MCF 10A (cell line): ENCODE measurements at regions not wholly inside any gene's neighbourhood (a gene's known extent, or its start where the extent isn't known, plus 50 kb on each side); places are given as distances from the start of the nearest gene placed in this dataset.

Experiments used
- BruUV-seq: library from RNA; stranded (reverse); fragments of 400-500 nt; replicated peaks from 2 replicates; lab custom pipeline; 2021; lab: Mats Ljungman, UMichigan
- CTCF ChIA-PET: fragments of 300-600 bp; sonication (Branson Sonifier 250); formaldehyde crosslinking; extraction: SDS; loops from one replicate; lab custom pipeline; 2021; ENCODE audit warnings: antibody characterized with exemption, inconsistent platforms; lab: Yijun Ruan, JAX
- POLR2A ChIA-PET: fragments of 300-600, 350-650 bp; sonication (Branson Sonifier 250); formaldehyde crosslinking; extraction: SDS; loops from one replicate; lab custom pipeline; 2020; ENCODE audit warnings: antibody characterized with exemption, inconsistent platforms; lab: Yijun Ruan, JAX
- DNase-seq: peaks from one replicate; pipeline ENCODE4 v3.0.0-alpha.2; 2018; ENCODE audit not compliant: unreplicated experiment
- H3K27ac Mint-ChIP-seq: one replicate; pipeline ENCODE4 v1.8.0; 2022; ENCODE audit warnings: mild to moderate bottlenecking, low read depth, mixed read lengths; ENCODE audit not compliant: unreplicated experiment
- H3K27me3 Mint-ChIP-seq: one replicate; pipeline ENCODE4 v1.8.0; 2022; ENCODE audit warnings: mixed read lengths; ENCODE audit not compliant: insufficient read depth, unreplicated experiment
- H3K36me3 Mint-ChIP-seq: one replicate; pipeline ENCODE4 v1.8.0; 2022; ENCODE audit warnings: mild to moderate bottlenecking, moderate library complexity, mixed read lengths; ENCODE audit not compliant: insufficient read depth, unreplicated experiment
- H3K4me1 Mint-ChIP-seq: one replicate; pipeline ENCODE4 v1.8.0; 2022; ENCODE audit warnings: mixed read lengths; ENCODE audit not compliant: insufficient read depth, unreplicated experiment
- H3K4me3 Mint-ChIP-seq: one replicate; pipeline ENCODE4 v1.8.0; 2022; ENCODE audit warnings: mild to moderate bottlenecking, moderate library complexity, mixed read lengths; ENCODE audit not compliant: unreplicated experiment
- H3K9me3 Mint-ChIP-seq: one replicate; pipeline ENCODE4 v1.8.0; 2022; ENCODE audit warnings: mixed read lengths; ENCODE audit not compliant: unreplicated experiment
- intact Hi-C: fragments of 100-400 bp; cut with micrococcal nuclease; formaldehyde crosslinking; loops from 2 replicates; pipeline ENCODE4 v1.14.1; 2022
- TF ChIP-seq, protein P1 (sequence below): fragments of 200-600 bp; IDR thresholded peaks from one replicate; pipeline ENCODE4 v1.8.0; 2022; ENCODE audit warnings: antibody characterized with exemption, mild to moderate bottlenecking; ENCODE audit not compliant: unreplicated experiment

DNA sequence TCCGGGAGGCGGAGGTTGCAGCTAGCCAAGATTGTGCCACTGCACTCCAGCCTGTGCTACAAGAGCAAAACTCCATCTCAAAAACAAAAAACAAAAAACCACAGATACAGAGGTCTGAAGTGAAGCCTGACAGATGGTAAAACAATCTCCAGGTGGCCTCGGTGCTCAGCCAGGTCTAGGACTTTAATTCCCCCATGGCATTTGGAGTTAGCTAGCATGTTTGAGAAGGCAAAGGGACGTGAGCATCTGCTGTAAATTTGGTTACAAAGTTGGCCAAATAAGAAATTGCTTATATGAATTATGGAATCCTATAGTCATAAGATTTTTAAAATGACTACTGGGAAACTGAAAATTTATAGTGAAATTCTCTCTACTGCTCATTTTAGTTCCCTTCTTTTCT lies 98.3 kb upstream of the FMN2 start:
- Mint-ChIP-seq H3K4me1 (no peaks in the 10 kb centered on the region), H3K36me3 (no peaks in the 10 kb centered on the region), H3K9me3 (no peaks in the 10 kb centered on the region), H3K4me3 (no peak overlapping the region), H3K27me3 (no peaks in the 10 kb centered on the region), H3K27ac (no peak overlapping the region)
- POLR2A ChIA-PET = no interaction called here
- intact Hi-C loops = no loop called here
- CTCF ChIA-PET = interaction anchor here (0.6 to 4.9 kb wide), 5 partner anchors 11 to 96 kb away, joined by 3 to 41 read pairs (median 5); no protein-coding TSS in a partner anchor
- TF ChIP-seq, protein P1, sequence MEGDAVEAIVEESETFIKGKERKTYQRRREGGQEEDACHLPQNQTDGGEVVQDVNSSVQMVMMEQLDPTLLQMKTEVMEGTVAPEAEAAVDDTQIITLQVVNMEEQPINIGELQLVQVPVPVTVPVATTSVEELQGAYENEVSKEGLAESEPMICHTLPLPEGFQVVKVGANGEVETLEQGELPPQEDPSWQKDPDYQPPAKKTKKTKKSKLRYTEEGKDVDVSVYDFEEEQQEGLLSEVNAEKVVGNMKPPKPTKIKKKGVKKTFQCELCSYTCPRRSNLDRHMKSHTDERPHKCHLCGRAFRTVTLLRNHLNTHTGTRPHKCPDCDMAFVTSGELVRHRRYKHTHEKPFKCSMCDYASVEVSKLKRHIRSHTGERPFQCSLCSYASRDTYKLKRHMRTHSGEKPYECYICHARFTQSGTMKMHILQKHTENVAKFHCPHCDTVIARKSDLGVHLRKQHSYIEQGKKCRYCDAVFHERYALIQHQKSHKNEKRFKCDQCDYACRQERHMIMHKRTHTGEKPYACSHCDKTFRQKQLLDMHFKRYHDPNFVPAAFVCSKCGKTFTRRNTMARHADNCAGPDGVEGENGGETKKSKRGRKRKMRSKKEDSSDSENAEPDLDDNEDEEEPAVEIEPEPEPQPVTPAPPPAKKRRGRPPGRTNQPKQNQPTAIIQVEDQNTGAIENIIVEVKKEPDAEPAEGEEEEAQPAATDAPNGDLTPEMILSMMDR = no peak
- DNase-seq = no peak
- BruUV-seq = no TSS peak

DNA sequence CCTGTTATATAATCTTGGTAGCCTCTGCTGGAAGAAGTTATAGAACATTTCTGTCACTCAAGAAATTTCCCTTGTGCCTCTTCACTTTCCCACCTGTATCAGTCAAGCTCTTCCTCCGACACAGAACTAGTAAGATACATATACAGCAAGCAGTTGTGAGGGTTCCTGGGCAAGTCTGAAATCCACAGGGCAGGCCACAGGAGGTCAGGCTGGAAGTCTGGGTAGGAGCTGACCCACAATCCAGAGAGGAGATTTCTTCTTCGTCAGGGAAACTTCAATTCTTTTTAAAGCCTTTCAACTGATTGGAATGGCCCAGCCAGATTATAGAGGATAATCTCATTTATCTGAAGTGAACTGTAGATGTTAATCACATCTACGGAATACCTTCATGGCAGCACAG lies 96.4 kb upstream of the FMN2 start:
- ChIA-PET POLR2A (no interaction called here), CTCF (interaction anchor here (0.6 to 4.9 kb wide), 9 partner anchors 8 to 1739 kb away, joined by 3 to 41 read pairs (median 4); no protein-coding TSS in a partner anchor)
- intact Hi-C loops = no loop called here
- Mint-ChIP-seq H3K27ac (no peak overlapping the region), H3K27me3 (no peaks in the 10 kb centered on the region), H3K4me3 (no peak overlapping the region), H3K4me1 (no peaks in the 10 kb centered on the region), H3K9me3 (no peaks in the 10 kb centered on the region), H3K36me3 (no peaks in the 10 kb centered on the region)
- no TSS peak for BruUV-seq
- DNase-seq = no peak
- TF ChIP-seq, protein P1 = no peak

DNA sequence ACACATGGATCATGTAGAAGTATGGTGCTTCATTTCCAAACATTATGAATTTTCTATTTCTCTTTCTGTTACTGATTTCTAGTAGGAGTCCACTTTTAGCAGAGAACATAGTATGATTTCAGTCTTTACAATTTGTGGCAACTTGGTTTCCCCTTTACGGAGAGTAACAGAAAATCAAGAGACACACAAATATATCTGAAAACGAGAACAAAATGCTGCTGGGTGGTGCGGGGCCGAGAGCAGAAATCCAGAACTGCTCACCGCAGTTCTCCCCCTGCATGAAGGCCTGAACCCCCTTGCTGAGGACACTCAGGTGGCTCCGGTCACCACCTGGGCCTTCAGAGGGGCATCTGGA lies 94.5 kb upstream of the FMN2 start:
- no peaks in the 10 kb centered on the region for H3K27me3 Mint-ChIP-seq
- intact Hi-C loops = no loop called here
- CTCF ChIA-PET = interaction anchor here (0.8 to 4.9 kb wide), 5 partner anchors 7 to 46 kb away, joined by 3 to 41 read pairs (median 6); no protein-coding TSS in a partner anchor

DNA sequence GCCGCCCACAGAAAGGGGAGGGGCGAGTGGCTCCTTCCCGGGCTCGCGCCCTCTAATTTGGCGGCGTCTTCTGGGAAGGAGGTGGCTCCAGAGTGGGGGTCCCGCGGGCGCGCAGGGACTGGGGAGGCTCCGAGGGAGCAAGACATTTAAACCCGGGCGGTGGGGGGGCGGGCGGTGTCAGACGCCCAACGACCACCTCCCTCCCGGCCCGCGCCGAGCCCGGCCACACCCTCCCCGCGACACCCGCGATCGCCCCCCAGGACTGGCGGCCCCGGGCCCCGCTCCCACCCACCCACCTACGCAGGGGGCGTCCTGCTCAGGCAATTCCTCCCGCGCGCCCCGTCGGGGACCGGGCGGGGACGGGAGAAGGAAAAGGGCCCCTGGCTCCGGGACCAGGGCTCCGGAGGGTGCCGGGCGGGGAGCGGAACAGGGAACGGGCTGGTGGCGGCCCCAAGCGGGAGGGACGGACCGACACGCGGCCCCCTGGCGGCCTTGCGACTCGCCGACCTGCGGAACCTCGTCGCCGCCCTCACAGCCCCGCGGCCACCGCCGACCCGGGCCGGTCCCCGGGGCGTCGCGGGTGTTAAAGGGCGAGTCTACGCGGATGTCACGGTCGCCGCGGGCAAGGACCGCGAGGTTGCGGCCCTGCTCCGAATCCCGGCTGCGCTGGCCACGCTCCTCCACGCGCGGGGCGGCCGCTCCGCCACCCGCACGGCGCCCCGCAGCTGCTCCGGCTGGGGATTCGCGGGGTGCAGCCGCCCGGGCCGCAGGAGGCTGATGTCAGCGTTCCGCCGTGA lies 94.0 kb upstream of the FMN2 start:
- CTCF ChIA-PET = interaction anchor here (0.6 to 8.7 kb wide), 5 partner anchors 9 to 1857 kb away, joined by 3 to 97 read pairs (median 3); no protein-coding TSS in a partner anchor
- H3K9me3 Mint-ChIP-seq = no peaks in the 10 kb centered on the region
- no TSS peak for BruUV-seq

More for the DNA sequence above, 94.5 kb upstream of the FMN2 start:
- peaks cover 9% of the 10 kb centered on the region for H3K4me1 Mint-ChIP-seq
- H3K27ac Mint-ChIP-seq = no peak overlapping the region
- POLR2A ChIA-PET = no interaction called here
- H3K36me3 Mint-ChIP-seq = no peaks in the 10 kb centered on the region
- BruUV-seq = no TSS peak
- no peaks in the 10 kb centered on the region for H3K9me3 Mint-ChIP-seq
- DNase-seq = no peak
- H3K4me3 Mint-ChIP-seq = no peak overlapping the region
- TF ChIP-seq, protein P1 = no peak

More for the DNA sequence above, 94.0 kb upstream of the FMN2 start:
- intact Hi-C loops = no loop called here
- H3K36me3 Mint-ChIP-seq = no peaks in the 10 kb centered on the region
- peaks cover 9% of the 10 kb centered on the region for H3K4me1 Mint-ChIP-seq
- DNase-seq = no peak
- H3K27me3 Mint-ChIP-seq = no peaks in the 10 kb centered on the region
- POLR2A ChIA-PET = interaction anchor here (0.6 kb wide), 1 partner anchor 39 kb away, joined by 3 read pairs; no protein-coding TSS in a partner anchor
- H3K27ac Mint-ChIP-seq = no peak overlapping the region
- no peak overlapping the region for H3K4me3 Mint-ChIP-seq
- TF ChIP-seq, protein P1 = no peak
